GM12864 (cell line): ENCODE measurements at regions not wholly inside any gene's neighbourhood (a gene's known extent, or its start where the extent isn't known, plus 50 kb on each side); places are given as distances from the start of the nearest gene placed in this dataset.
"Not testable (repeated sequence)": the region's sequence is repeated elsewhere in the genome, so short reads cannot be mapped to it uniquely, and the experiment has no call there.

ENCODE experiments used
- DNase-seq: peaks from one replicate; pipeline ENCODE4 v3.0.0-alpha.2; 2011; ENCODE audit warnings: low read depth
- H3K4me3 ChIP-seq: 2 replicates; pipeline ENCODE4 v1.5.1; 2011; ENCODE audit warnings: mild to moderate bottlenecking, low read depth, low read length, control low read depth
- TF ChIP-seq, protein P1 (sequence below): IDR thresholded peaks from 2 replicates; pipeline ENCODE4 v1.5.1; 2011; ENCODE audit warnings: low read depth, mild to moderate bottlenecking, moderate library complexity, low read length, control low read depth, inconsistent platforms; ENCODE audit errors: missing control alignments

DNA sequence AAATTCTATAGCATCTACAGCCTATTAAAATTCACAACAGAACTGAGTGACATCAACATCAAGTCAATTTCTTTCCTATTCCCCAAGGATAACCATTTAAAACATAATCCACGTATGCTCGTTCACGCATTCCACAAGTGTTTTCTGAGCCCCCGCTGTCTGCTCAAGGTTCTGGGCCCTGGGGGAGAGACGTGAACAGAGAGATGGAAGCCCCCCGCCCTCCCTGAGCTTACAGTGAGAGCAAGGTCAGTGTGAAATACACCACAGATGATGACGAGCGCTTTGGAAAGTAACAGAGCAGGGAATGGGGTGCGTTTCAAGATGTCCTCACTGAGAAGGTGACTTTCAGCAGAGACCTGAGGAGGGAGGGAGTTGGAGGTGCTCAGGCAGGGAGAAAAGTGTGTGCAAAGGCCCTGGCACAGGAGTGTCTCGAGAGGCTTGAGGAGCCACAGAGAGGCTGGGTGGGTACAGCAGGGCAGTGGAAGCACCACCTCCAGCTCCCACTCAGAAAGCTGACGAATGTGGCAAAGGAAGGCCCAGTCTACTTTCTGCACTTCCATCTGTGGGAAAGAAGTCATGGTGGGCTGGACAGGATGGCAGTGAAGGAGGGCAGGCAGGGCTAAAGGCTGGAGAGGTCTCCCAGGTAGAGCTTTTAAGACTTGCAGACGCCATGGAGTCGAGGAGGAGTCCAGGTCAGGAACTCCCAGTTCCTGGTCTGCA lies 88.3 kb downstream of the DLL1 start:
- no peak for DNase-seq
- TF ChIP-seq, protein P1, sequence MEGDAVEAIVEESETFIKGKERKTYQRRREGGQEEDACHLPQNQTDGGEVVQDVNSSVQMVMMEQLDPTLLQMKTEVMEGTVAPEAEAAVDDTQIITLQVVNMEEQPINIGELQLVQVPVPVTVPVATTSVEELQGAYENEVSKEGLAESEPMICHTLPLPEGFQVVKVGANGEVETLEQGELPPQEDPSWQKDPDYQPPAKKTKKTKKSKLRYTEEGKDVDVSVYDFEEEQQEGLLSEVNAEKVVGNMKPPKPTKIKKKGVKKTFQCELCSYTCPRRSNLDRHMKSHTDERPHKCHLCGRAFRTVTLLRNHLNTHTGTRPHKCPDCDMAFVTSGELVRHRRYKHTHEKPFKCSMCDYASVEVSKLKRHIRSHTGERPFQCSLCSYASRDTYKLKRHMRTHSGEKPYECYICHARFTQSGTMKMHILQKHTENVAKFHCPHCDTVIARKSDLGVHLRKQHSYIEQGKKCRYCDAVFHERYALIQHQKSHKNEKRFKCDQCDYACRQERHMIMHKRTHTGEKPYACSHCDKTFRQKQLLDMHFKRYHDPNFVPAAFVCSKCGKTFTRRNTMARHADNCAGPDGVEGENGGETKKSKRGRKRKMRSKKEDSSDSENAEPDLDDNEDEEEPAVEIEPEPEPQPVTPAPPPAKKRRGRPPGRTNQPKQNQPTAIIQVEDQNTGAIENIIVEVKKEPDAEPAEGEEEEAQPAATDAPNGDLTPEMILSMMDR, result no peak
- no peak overlapping the region for H3K4me3 ChIP-seq

DNA sequence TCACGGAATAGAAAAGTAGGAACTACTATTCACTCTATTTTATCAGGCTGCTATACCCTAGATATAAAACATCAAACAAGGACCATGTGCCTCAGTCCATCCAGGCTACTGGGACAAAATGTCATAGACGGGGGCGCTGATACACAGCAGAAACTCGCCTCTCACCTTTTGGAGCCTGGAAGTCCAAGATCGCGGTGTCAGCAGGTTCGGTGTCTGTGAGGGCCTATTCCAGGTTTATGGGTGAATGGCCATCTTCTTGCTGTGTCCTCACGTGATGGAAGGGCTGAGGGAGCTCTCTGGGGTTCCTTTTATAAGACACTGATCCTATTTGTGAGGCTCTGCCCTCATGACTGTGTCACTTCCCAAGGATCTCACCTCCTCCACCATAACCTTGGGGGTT lies 89.5 kb downstream of the DLL1 start:
- DNase-seq, result no peak
- TF ChIP-seq, protein P1, result no peak
- no peak overlapping the region for H3K4me3 ChIP-seq

DNA sequence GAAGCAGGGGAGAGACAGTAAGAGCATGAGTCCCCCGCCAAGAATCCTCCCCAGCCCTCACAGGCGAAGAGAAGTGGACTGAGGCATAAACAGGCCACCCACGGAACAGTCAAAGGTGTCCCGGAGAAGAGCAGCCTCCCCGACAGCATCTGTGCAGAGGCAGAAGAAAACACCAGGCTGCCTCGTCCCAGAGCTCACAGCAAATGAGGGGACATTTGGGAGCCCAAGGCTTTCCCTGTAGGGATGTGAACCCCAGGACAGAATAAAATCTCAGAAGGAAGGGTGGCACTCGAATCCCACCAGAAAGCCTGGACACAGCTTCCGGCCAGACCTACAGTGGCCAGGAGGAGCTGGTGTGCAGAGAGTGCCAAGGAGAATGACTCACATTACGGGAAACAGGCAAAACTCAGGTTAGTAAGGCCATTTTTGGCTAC lies 90.4 kb downstream of the DLL1 start:
- H3K4me3 ChIP-seq, result no peak overlapping the region
- no peak for DNase-seq
- TF ChIP-seq, protein P1, result no peak

DNA sequence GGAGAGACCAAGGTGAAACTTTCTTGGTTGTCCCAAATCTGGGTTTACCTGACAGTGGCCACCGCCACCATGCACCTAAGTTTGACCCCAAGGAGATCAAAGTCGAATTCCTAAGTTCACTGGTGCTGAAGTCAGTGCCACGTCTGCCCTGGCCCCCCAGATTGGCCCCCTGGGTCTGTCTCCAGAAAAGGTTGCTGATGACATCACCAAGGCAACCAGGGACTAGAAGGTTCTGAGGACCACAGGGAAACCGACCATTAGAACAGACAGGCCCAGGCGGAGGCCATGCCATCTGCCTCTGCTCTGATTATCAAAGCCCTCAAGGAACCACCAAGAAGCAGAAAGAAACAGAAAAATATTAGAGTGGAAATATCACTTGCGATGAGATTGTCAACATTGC lies 91.2 kb downstream of the DLL1 start:
- TF ChIP-seq, protein P1, result no peak
- no peak overlapping the region for H3K4me3 ChIP-seq
- no peak for DNase-seq

DNA sequence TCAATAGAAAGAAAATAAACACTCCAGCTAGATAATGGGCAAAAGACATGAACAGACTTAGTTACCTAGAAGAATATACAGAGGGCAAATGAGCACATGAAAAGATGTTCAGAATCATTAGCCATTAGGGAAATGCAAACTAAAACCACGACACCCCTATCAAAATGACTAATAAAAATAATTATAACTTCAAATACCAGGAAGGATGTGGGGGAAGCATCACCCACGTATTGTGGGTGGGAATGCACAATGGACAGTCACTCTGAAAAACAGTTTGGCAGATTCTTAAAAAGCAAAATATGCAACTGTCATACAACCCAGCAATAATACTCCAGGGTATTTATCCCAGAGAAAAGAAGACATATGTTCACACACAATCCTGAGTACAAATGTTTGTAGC lies 92.6 kb downstream of the DLL1 start:
- DNase-seq, result no peak
- H3K4me3 ChIP-seq, result no peak overlapping the region
- TF ChIP-seq, protein P1, result no peak

DNA sequence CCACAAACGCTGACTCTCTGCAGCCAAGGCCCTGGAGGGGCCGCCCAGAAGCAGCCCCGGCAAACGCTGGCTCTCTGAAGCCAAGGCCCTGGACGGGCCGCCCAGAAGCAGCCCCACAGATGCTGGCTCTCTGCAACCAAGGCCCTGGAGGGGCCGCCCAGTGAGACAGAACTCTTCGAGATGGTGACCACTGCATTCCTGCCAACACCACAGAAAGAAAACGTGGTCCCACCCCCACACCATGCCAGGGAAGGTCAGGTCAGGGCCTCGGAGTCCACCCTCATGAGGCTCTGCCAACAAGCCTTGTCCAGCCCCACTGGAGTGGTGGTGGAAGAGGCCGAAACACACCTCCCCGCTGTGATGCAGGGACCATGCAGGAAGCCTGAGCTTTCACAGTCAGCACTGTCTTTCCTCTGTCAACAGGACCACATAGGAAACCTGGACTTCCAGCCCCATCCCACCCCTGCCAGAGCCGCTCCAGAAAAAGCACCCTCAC lies 97.5 kb downstream of the DLL1 start:
- TF ChIP-seq, protein P1, result no peak
- no peak for DNase-seq
- H3K4me3 ChIP-seq, result no peak overlapping the region

DNA sequence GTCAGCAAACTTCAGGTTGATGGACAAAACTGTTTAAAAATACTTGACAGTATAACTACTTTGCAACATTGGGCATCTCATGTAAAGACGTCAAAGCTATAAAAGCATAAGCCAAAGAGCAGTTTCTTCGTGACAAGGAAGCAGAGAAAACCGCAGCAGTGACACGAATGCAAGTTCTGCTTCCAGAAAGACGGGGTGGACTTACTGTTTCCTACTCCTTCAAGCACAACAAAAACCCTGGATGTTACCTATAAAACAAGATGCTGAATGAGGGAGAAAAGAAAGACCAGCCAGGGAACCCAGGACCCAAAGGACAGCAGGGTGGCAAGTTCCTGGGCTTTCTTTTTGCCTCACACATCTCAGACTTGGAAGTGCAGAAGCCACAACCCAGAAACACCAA lies 98.0 kb downstream of the DLL1 start:
- no peak for DNase-seq
- no peak overlapping the region for H3K4me3 ChIP-seq
- TF ChIP-seq, protein P1, result no peak

DNA sequence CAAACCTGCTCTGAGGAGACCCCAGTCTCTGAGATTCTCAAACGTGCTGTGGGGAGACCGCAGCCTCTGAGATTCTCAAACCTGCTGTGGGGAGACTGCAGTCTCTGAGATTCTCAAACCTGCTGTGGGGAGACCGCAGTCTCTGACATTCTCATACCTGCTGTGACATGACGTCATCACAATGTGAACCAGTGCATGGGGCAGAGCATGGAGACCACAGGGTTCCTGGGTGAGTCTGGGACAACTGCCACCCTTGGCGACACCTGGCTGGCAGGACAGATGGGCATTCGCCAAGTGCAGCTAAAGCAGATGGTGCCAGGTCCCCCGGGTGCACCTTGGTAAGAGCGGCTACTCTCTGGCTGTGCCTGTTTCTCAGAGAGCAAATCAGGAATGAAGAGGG lies 98.8 kb downstream of the DLL1 start:
- DNase-seq, H3K4me3 ChIP-seq: not testable (repeated sequence)
